ENCODE measurements at regions not wholly inside any gene's neighbourhood (a gene's known extent, or its start where the extent isn't known, plus 50 kb on each side); places are given as distances from the start of the nearest gene placed in this dataset.
"Not testable (repeated sequence)": the region's sequence is repeated elsewhere in the genome, so short reads cannot be mapped to it uniquely, and the experiment has no call there.

DNA sequence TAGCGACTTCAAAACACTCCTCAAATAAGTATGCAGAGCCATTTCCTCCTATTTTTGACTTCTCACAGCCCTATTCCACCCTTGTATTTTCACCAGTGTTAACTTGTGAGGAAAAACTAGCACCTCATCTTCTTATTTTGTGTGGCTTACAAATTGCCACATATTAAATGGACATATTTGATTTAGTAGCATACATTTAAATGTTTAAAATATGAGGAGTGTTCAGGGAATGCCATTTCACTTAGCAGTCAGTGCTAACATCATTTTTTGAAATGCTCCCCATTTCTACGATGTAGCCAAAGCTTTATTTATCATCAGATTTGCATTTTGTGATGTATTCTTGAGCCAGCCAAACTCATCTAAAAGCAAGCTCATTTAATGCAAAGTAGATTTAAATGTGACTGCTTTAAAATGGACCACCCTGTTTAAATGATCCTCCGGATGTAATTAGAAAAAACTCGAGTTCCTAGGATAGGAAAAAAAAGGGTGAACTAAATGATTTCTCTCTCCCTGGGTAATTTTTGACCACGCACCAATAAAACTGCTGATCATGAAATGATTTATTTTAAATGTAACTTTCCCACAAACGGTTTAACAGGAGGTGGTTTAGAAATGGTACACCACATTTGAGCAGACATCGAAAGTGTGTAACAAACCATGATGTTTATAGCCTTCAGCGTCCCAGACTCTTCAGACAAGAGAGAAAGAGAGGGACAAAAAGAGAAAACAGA is 172.6 kb downstream of the CD83 start:
- Histone ChIP-seq H3K27ac (ENCODE audit: low read depth, low read length) (no peak overlapping the region), H3K9ac (ENCODE audit: low read depth in 1 of 2, low read length in 2 of 2) (no peak overlapping the region), H3K4me3 (ENCODE audit: low read depth in 1 of 2, low read length in 2 of 2) (no peak overlapping the region), H3K36me3 (ENCODE audit: control insufficient read depth in 1 of 2, insufficient read depth in 2 of 2, low read length in 2 of 2) (no peaks in the 10 kb centered on the region), H3K9me3 (ENCODE audit: control insufficient read depth in 1 of 2, low read length in 2 of 2) (no peaks in the 10 kb centered on the region), H3K27me3 (ENCODE audit: control insufficient read depth in 1 of 2, insufficient read depth in 2 of 2, low read length in 2 of 2) (no peaks in the 10 kb centered on the region), H3K4me1 (ENCODE audit: control insufficient read depth in 1 of 2, insufficient read depth in 2 of 2, low read length in 2 of 2) (peaks cover 0 to 6% of the 10 kb centered on the region in 2 donors)

DNA sequence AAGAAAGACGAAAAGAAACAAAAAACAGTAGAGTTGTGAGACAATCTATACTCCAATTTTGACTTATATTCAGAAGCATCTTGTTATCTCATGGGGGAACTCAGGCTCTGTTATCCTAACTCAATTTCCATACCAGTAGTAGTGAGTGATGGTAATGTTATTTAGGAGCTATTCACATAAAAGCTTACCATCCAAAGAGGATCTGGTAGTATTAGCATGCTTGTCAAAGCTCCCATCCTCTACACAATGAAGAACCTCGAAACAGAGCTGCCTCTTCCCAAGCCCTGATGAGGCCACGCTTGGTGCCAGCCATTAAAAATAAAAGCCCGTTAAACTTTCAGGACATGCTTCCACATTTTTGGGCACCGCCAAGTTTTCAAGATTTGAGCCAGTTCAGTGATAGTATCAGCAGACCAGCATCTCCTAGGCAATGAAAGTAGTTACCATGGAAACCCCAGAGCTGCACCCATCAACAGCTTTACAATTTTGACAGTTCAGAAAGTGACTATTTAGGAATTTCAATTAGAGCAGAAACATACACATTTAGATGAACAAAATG is 173.3 kb downstream of the CD83 start:
- Histone ChIP-seq H3K9me3 (ENCODE audit: control insufficient read depth in 1 of 2, low read length in 2 of 2) (no peaks in the 10 kb centered on the region), H3K36me3 (ENCODE audit: control insufficient read depth in 1 of 2, insufficient read depth in 2 of 2, low read length in 2 of 2) (no peaks in the 10 kb centered on the region), H3K4me1 (ENCODE audit: control insufficient read depth in 1 of 2, insufficient read depth in 2 of 2, low read length in 2 of 2) (peaks cover 0 to 6% of the 10 kb centered on the region in 2 donors), H3K27ac (ENCODE audit: low read depth, low read length) (no peak overlapping the region), H3K4me3 (ENCODE audit: low read depth in 1 of 2, low read length in 2 of 2) (no peak overlapping the region), H3K27me3 (ENCODE audit: control insufficient read depth in 1 of 2, insufficient read depth in 2 of 2, low read length in 2 of 2) (no peaks in the 10 kb centered on the region), H3K9ac (ENCODE audit: low read depth in 1 of 2, low read length in 2 of 2) (no peak overlapping the region)

DNA sequence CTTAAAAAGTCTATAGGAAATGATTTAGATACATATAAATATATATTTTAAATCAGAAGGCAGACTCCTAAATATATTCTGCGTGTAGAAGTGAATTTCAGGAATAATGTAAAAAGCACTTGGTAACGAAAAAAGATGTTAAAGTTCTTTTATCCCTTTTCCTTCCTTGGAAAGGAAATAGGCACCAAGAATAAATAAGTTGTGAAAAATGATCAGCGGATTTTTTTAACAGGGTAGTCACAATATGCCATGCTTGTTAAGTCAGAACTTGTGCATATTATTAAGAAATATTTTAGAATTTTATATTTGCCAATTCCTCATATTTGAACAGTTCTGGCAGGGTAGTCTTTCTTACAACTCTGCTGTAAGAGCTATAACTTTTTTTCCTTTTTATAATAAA is 173.8 kb downstream of the CD83 start:
- Histone ChIP-seq H3K9ac (ENCODE audit: low read depth in 1 of 2, low read length in 2 of 2) (no peak overlapping the region), H3K36me3 (ENCODE audit: control insufficient read depth in 1 of 2, insufficient read depth in 2 of 2, low read length in 2 of 2) (no peaks in the 10 kb centered on the region), H3K4me1 (ENCODE audit: control insufficient read depth in 1 of 2, insufficient read depth in 2 of 2, low read length in 2 of 2) (peaks cover 0 to 6% of the 10 kb centered on the region in 2 donors), H3K27me3 (ENCODE audit: control insufficient read depth in 1 of 2, insufficient read depth in 2 of 2, low read length in 2 of 2) (no peaks in the 10 kb centered on the region), H3K9me3 (ENCODE audit: control insufficient read depth in 1 of 2, low read length in 2 of 2) (no peaks in the 10 kb centered on the region), H3K4me3 (ENCODE audit: low read depth in 1 of 2, low read length in 2 of 2) (no peak overlapping the region), H3K27ac (ENCODE audit: low read depth, low read length) (no peak overlapping the region)

DNA sequence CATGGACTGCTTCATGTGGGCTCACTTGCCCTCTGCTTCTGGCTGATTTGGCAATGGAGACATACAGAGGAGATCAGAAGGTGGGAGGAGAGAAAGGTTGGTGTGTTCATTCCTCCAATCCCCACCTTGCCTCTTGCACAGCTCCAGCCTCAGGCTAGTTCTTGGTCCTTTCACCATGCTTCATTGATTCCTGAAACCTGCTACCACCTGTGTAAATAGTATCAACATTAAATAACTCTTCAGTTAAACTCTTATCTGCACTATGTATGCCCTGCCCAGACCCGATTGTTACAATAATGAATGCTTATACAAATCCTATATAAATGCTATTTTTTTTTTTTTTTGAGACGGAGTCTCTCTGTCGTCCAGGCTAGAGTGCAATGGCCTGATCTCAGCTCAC is 174.5 kb downstream of the CD83 start:
- H3K9me3 ChIP-seq (ENCODE audit: control insufficient read depth in 1 of 2, low read length in 2 of 2): no peaks in the 10 kb centered on the region
- H3K27ac ChIP-seq (ENCODE audit: low read depth, low read length): no peak overlapping the region
- no peak overlapping the region for H3K4me3 ChIP-seq (ENCODE audit: low read depth in 1 of 2, low read length in 2 of 2)
- no peaks in the 10 kb centered on the region for H3K36me3 ChIP-seq (ENCODE audit: control insufficient read depth in 1 of 2, insufficient read depth in 2 of 2, low read length in 2 of 2)
- no peaks in the 10 kb centered on the region for H3K27me3 ChIP-seq (ENCODE audit: control insufficient read depth in 1 of 2, insufficient read depth in 2 of 2, low read length in 2 of 2)
- peaks cover 0 to 6% of the 10 kb centered on the region in 2 donors for H3K4me1 ChIP-seq (ENCODE audit: control insufficient read depth in 1 of 2, insufficient read depth in 2 of 2, low read length in 2 of 2)
- no peak overlapping the region for H3K9ac ChIP-seq (ENCODE audit: low read depth in 1 of 2, low read length in 2 of 2)

DNA sequence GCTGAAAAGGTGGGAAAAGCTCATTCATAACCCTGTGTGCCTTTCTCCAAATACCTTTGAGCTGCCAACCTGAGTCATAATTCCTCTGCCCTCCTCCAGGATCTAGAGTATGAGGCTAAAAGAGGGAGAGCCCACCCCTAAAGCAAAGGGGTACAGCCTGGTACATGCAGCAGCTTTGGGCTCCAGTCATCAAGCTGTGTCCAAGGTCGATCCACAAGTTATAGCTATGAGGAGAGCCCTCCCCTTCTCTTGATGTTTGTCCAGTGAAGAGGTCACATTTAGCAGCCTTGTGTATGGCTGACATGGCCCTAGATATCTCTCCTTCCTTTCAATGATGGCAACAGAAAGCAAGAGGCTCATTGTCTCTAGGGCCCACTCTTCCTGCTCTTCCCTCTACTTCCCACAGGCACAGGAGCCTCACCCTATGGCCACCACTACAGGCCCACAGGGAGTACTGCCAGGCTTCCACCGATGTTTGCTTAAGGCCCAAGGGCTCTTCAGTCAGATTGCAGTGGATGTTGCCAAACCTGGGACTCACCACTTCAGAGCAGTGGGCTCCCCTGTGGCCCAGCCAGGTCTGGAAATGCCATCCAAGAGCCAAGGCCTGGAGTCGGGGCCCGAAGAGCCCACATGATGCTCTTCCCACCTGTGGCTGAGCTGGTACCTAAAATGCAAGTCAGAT is 176.8 kb downstream of the CD83 start:
- H3K4me3 ChIP-seq (ENCODE audit: low read depth in 1 of 2, low read length in 2 of 2): no peak overlapping the region
- H3K27ac ChIP-seq (ENCODE audit: low read depth, low read length): no peak overlapping the region
- no peaks in the 10 kb centered on the region for H3K9me3 ChIP-seq (ENCODE audit: control insufficient read depth in 1 of 2, low read length in 2 of 2)
- H3K4me1 ChIP-seq (ENCODE audit: control insufficient read depth in 1 of 2, insufficient read depth in 2 of 2, low read length in 2 of 2): no peaks in the 10 kb centered on the region
- H3K27me3 ChIP-seq (ENCODE audit: control insufficient read depth in 1 of 2, insufficient read depth in 2 of 2, low read length in 2 of 2): no peaks in the 10 kb centered on the region
- H3K36me3 ChIP-seq (ENCODE audit: control insufficient read depth in 1 of 2, insufficient read depth in 2 of 2, low read length in 2 of 2): no peaks in the 10 kb centered on the region
- no peak overlapping the region for H3K9ac ChIP-seq (ENCODE audit: low read depth in 1 of 2, low read length in 2 of 2)

DNA sequence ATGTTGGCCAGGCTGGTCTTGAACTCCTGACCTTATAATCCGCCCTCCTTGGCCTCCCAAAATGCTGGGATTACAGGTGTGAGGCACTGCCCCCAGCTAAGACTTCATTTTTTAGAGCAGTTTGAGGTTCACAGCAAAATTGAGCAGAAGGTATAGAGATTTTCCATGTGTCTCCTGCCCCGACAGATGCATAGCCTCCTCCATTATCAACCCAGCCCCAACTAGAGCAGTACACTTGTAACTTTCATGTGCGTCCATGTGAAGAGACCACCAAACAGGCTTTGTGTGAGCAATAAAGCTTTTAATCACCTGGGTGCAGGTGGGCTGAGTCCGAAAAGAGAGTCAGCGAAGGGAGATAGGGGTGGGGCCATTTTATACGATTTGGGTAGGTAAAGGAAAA is 179.1 kb downstream of the CD83 start:
- not testable (repeated sequence) for H3K9ac ChIP-seq (ENCODE audit: low read depth in 1 of 2, low read length in 2 of 2); H3K4me3 ChIP-seq (ENCODE audit: low read depth in 1 of 2, low read length in 2 of 2); H3K9me3 ChIP-seq (ENCODE audit: control insufficient read depth in 1 of 2, low read length in 2 of 2); H3K36me3 ChIP-seq (ENCODE audit: control insufficient read depth in 1 of 2, insufficient read depth in 2 of 2, low read length in 2 of 2); H3K27ac ChIP-seq (ENCODE audit: low read depth, low read length); H3K27me3 ChIP-seq (ENCODE audit: control insufficient read depth in 1 of 2, insufficient read depth in 2 of 2, low read length in 2 of 2); H3K4me1 ChIP-seq (ENCODE audit: control insufficient read depth in 1 of 2, insufficient read depth in 2 of 2, low read length in 2 of 2)

DNA sequence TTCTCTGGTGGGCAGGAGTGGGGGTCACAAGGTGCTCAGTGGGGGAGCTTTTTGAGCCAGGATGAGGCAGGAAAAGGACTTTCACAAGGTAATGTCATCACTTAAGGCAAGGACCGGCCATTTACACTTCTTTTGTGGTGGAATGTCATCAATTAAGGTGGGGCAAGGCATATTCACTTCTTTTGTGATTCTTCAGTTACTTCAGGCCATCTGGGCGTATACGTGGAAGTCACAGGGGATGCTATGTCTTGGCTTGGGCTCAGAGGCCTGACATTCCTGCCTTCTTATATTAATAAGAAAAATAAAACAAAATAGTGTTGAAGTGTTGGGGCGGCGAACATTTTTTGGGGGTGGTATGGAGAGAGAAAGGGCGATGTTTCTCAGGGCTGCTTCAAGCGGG is 179.5 kb downstream of the CD83 start:
- H3K27ac ChIP-seq (ENCODE audit: low read depth, low read length); H3K9me3 ChIP-seq (ENCODE audit: control insufficient read depth in 1 of 2, low read length in 2 of 2); H3K4me3 ChIP-seq (ENCODE audit: low read depth in 1 of 2, low read length in 2 of 2); H3K36me3 ChIP-seq (ENCODE audit: control insufficient read depth in 1 of 2, insufficient read depth in 2 of 2, low read length in 2 of 2); H3K4me1 ChIP-seq (ENCODE audit: control insufficient read depth in 1 of 2, insufficient read depth in 2 of 2, low read length in 2 of 2); H3K27me3 ChIP-seq (ENCODE audit: control insufficient read depth in 1 of 2, insufficient read depth in 2 of 2, low read length in 2 of 2); H3K9ac ChIP-seq (ENCODE audit: low read depth in 1 of 2, low read length in 2 of 2): not testable (repeated sequence)

DNA sequence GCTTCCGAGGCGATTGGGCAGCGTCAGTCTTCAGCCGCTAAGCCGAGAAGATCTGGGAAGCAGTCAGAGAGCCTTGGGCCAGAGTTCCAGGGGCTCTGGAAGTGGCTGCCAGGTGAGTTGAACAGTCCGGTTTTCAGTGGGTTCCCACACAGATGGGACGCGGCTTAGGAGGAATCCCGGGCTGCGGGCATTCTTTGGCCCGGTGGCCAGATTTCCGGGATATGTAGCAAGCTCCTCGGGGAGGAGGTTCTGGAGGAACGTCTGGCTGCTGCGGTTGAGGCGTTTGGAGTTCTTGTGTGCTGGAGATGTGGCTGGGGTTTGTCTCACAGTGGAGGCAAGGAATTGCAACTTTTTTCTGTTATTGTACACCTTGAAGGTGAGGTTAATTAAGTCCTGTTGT is 182.6 kb downstream of the CD83 start:
- not testable (repeated sequence) for H3K36me3 ChIP-seq (ENCODE audit: control insufficient read depth in 1 of 2, insufficient read depth in 2 of 2, low read length in 2 of 2); H3K27me3 ChIP-seq (ENCODE audit: control insufficient read depth in 1 of 2, insufficient read depth in 2 of 2, low read length in 2 of 2); H3K4me1 ChIP-seq (ENCODE audit: control insufficient read depth in 1 of 2, insufficient read depth in 2 of 2, low read length in 2 of 2); H3K9me3 ChIP-seq (ENCODE audit: control insufficient read depth in 1 of 2, low read length in 2 of 2); H3K27ac ChIP-seq (ENCODE audit: low read depth, low read length); H3K4me3 ChIP-seq (ENCODE audit: low read depth in 1 of 2, low read length in 2 of 2); H3K9ac ChIP-seq (ENCODE audit: low read depth in 1 of 2, low read length in 2 of 2)

DNA sequence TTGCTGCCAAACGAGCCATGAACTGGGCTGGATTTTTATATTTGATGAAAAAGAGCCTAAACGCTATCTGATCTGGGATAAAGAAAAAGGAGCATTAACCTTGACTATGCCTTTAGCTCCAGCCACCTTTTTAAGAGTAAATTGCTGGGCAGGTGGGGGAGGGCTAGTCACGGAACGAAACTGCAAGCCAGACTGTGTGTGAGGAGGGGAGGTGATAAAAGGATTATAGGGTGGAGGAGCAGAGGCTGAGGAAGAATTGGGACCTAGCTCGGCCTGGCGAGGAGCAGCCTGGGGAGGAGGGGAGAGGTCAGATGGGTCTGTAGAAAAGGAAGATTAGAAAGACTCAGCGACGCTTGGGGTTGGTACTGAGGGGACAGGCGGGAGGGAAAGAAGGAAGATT is 183.1 kb downstream of the CD83 start:
- not testable (repeated sequence) for H3K9ac ChIP-seq (ENCODE audit: low read depth in 1 of 2, low read length in 2 of 2); H3K27ac ChIP-seq (ENCODE audit: low read depth, low read length); H3K4me1 ChIP-seq (ENCODE audit: control insufficient read depth in 1 of 2, insufficient read depth in 2 of 2, low read length in 2 of 2); H3K9me3 ChIP-seq (ENCODE audit: control insufficient read depth in 1 of 2, low read length in 2 of 2); H3K36me3 ChIP-seq (ENCODE audit: control insufficient read depth in 1 of 2, insufficient read depth in 2 of 2, low read length in 2 of 2); H3K4me3 ChIP-seq (ENCODE audit: low read depth in 1 of 2, low read length in 2 of 2); H3K27me3 ChIP-seq (ENCODE audit: control insufficient read depth in 1 of 2, insufficient read depth in 2 of 2, low read length in 2 of 2)

DNA sequence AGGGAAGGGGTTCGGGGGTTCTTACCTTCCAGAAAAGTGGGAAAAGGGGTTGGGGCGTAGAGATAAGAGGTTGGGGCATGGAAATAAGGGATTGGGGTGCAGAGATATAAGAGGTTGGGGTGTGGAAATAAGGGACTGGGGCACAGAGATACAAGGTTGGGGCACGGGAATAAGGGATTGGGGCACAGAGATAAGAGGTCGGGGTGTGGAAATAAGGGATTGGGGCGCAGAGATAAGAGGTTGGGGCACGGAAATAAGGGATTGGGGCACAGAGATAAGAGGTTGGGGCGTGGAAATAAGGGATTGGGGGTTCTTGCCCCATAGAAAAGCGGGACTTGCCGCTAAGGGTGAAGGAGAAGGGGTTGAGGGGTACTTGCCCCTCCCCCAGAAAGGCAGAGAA is 183.9 kb downstream of the CD83 start:
- H3K4me3 ChIP-seq (ENCODE audit: low read depth in 1 of 2, low read length in 2 of 2); H3K4me1 ChIP-seq (ENCODE audit: control insufficient read depth in 1 of 2, insufficient read depth in 2 of 2, low read length in 2 of 2); H3K27ac ChIP-seq (ENCODE audit: low read depth, low read length); H3K9me3 ChIP-seq (ENCODE audit: control insufficient read depth in 1 of 2, low read length in 2 of 2); H3K36me3 ChIP-seq (ENCODE audit: control insufficient read depth in 1 of 2, insufficient read depth in 2 of 2, low read length in 2 of 2); H3K9ac ChIP-seq (ENCODE audit: low read depth in 1 of 2, low read length in 2 of 2); H3K27me3 ChIP-seq (ENCODE audit: control insufficient read depth in 1 of 2, insufficient read depth in 2 of 2, low read length in 2 of 2): not testable (repeated sequence)
